ENCODE measurements at regions not wholly inside any gene's neighbourhood (a gene's known extent, or its start where the extent isn't known, plus 50 kb on each side); places are given as distances from the start of the nearest gene placed in this dataset.
"Not testable (repeated sequence)": the region's sequence is repeated elsewhere in the genome, so short reads cannot be mapped to it uniquely, and the experiment has no call there.

- H3K27ac ChIP-seq: 0 out of 2 replicates have a peak overlapping the region, but pooled peaks have one; percentile 15
- no peaks in the 10 kb centered on the region for H3K9me3 ChIP-seq (ENCODE audit: low read depth)
- H4K20me1 ChIP-seq (ENCODE audit: insufficient read depth): no peaks in the 10 kb centered on the region
- no peaks in the 10 kb centered on the region for H3K79me2 ChIP-seq (ENCODE audit: insufficient read depth)
- in situ Hi-C loops (cut with MboI): no loop called here
- peaks cover 6% of the 10 kb centered on the region for H3K4me1 ChIP-seq (ENCODE audit: insufficient read depth)
- no peak for TF ChIP-seq EZH2 (IDR thresholded peaks at IDR 0.05; ENCODE audit: insufficient read depth, poor library complexity, severe bottlenecking)
- TF ChIP-seq EZH2phosphoT487 (IDR thresholded peaks at IDR 0.05; ENCODE audit: insufficient read depth, low read depth): no peak
- no peaks in the 10 kb centered on the region for H3K9me2 ChIP-seq (ENCODE audit: insufficient read depth)
- no peaks in the 10 kb centered on the region for H3F3A ChIP-seq (ENCODE audit: insufficient read depth)
- no peaks in the 10 kb centered on the region for H3K36me3 ChIP-seq (ENCODE audit: low read depth)
- H2AFZ ChIP-seq: peak overlapping the region; percentile 45; the same call in 1 of the 2 replicates
- WGBS, 2 experiments (ENCODE audit: low coverage in 1 of 2, low lambda C conversion rate in 2 of 2, missing lambda C conversion rate in 2 of 2): 1 to 8% methylated on average over 5 of the region's 5 CpGs
- peak overlapping the region; percentile 44; the same call in 1 of the 2 replicates for H3K4me3 ChIP-seq
- H3K9ac ChIP-seq: peak overlapping the region; percentile 47; the same call in 1 of the 2 replicates
- H3K27me3 ChIP-seq (replicated peaks; ENCODE audit: insufficient read depth): 0 out of 2 replicates have a peak, but pooled peaks cover 8% of the 10 kb centered on the region
- DNase-seq: peak; percentile 92
- peak overlapping the region; percentile 38 for H3K4me2 ChIP-seq (ENCODE audit: unreplicated experiment)
These were observed 83.3 kb upstream of the DNAJC1 start for GRCh38 chr10:22086730-22087401.

GRCh38 chr10:22079921-22080320 lies 76.4 kb upstream of the DNAJC1 start:
- H2AFZ ChIP-seq; H3K27me3 ChIP-seq (replicated peaks; ENCODE audit: insufficient read depth); H3K36me3 ChIP-seq (ENCODE audit: low read depth); H3K9me3 ChIP-seq (ENCODE audit: low read depth); H3K27ac ChIP-seq; H3F3A ChIP-seq (ENCODE audit: insufficient read depth); H4K20me1 ChIP-seq (ENCODE audit: insufficient read depth); H3K79me2 ChIP-seq (ENCODE audit: insufficient read depth); H3K4me2 ChIP-seq (ENCODE audit: unreplicated experiment); H3K4me3 ChIP-seq; in situ Hi-C loops (cut with MboI); H3K9ac ChIP-seq; H3K4me1 ChIP-seq (ENCODE audit: insufficient read depth); H3K9me2 ChIP-seq (ENCODE audit: insufficient read depth); DNase-seq: not testable (repeated sequence)
- WGBS, 2 experiments (ENCODE audit: low coverage in 1 of 2, low lambda C conversion rate in 2 of 2, missing lambda C conversion rate in 2 of 2): 32 to 33% methylated on average over 5 of the region's 5 CpGs

DNA sequence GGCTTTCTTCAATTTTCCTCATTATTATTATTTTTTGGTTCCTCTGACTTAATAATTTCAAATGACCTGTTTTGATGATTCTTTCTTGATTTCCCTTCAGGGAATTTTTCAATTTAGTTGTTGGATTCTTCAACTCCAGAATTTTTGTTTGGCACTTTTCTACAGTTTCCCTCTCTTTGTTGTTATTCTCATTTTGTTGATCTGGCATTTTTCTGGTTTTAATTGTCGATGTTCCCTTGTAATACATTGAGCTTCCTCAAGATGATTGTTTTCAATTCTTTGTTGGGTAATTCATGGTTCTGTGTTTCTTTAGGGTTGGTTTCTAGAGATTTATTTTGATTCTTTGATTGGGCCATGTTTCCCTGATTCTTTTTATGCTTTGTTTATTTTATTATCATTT lies 67.8 kb upstream of the DNAJC1 start:
- Histone ChIP-seq H3K9me3 (ENCODE audit: low read depth) (no peaks in the 10 kb centered on the region), H3K4me3 (no peak overlapping the region), H3F3A (ENCODE audit: insufficient read depth) (no peaks in the 10 kb centered on the region), H3K36me3 (ENCODE audit: low read depth) (no peaks in the 10 kb centered on the region), H3K9me2 (ENCODE audit: insufficient read depth) (no peaks in the 10 kb centered on the region), H3K4me2 (ENCODE audit: unreplicated experiment) (no peak overlapping the region), H2AFZ (no peak overlapping the region), H3K79me2 (ENCODE audit: insufficient read depth) (no peaks in the 10 kb centered on the region), H3K27me3 (replicated peaks; ENCODE audit: insufficient read depth) (no peaks in the 10 kb centered on the region), H3K4me1 (ENCODE audit: insufficient read depth) (no peaks in the 10 kb centered on the region), H4K20me1 (ENCODE audit: insufficient read depth) (no peaks in the 10 kb centered on the region), H3K27ac (no peak overlapping the region), H3K9ac (no peak overlapping the region)
- WGBS, 2 experiments (ENCODE audit: low coverage in 1 of 2, low lambda C conversion rate in 2 of 2, missing lambda C conversion rate in 2 of 2): 24 to 48% methylated on average over 1 of the region's 1 CpG
- DNase-seq: no peak
- in situ Hi-C loops (cut with MboI): no loop called here
- no peak for TF ChIP-seq EZH2phosphoT487 (IDR thresholded peaks at IDR 0.05; ENCODE audit: insufficient read depth, low read depth)
- TF ChIP-seq EZH2 (IDR thresholded peaks at IDR 0.05; ENCODE audit: insufficient read depth, poor library complexity, severe bottlenecking): no peak

- H4K20me1 ChIP-seq (ENCODE audit: insufficient read depth): no peaks in the 10 kb centered on the region
- H3K4me2 ChIP-seq (ENCODE audit: unreplicated experiment): no peak overlapping the region
- no peaks in the 10 kb centered on the region for H3K9me3 ChIP-seq (ENCODE audit: low read depth)
- H2AFZ ChIP-seq: no peak overlapping the region
- H3K9ac ChIP-seq: no peak overlapping the region
- TF ChIP-seq EZH2phosphoT487 (IDR thresholded peaks at IDR 0.05; ENCODE audit: insufficient read depth, low read depth): no peak
- no peak for TF ChIP-seq EZH2 (IDR thresholded peaks at IDR 0.05; ENCODE audit: insufficient read depth, poor library complexity, severe bottlenecking)
- H3K4me1 ChIP-seq (ENCODE audit: insufficient read depth): no peaks in the 10 kb centered on the region
- no peaks in the 10 kb centered on the region for H3K36me3 ChIP-seq (ENCODE audit: low read depth)
- DNase-seq: no peak
- H3F3A ChIP-seq (ENCODE audit: insufficient read depth): no peaks in the 10 kb centered on the region
- H3K9me2 ChIP-seq (ENCODE audit: insufficient read depth): no peaks in the 10 kb centered on the region
- no peak overlapping the region for H3K27ac ChIP-seq
- no peaks in the 10 kb centered on the region for H3K79me2 ChIP-seq (ENCODE audit: insufficient read depth)
- H3K27me3 ChIP-seq (replicated peaks; ENCODE audit: insufficient read depth): no peaks in the 10 kb centered on the region
- 96 to 97% methylated on average over 1 of the region's 1 CpG for WGBS, 2 experiments (ENCODE audit: low coverage in 1 of 2, low lambda C conversion rate in 2 of 2, missing lambda C conversion rate in 2 of 2)
- in situ Hi-C loops (cut with MboI): no loop called here
- no peak overlapping the region for H3K4me3 ChIP-seq
These were observed 63.6 kb upstream of the DNAJC1 start for GRCh38 chr10:22067091-22067490.

GRCh38 chr10:22060984-22061383 lies 57.5 kb upstream of the DNAJC1 start:
- H3K9ac ChIP-seq; H3K4me1 ChIP-seq (ENCODE audit: insufficient read depth); H3K79me2 ChIP-seq (ENCODE audit: insufficient read depth); H4K20me1 ChIP-seq (ENCODE audit: insufficient read depth); H3K9me2 ChIP-seq (ENCODE audit: insufficient read depth); H3K27me3 ChIP-seq (replicated peaks; ENCODE audit: insufficient read depth); DNase-seq; H3K4me2 ChIP-seq (ENCODE audit: unreplicated experiment); in situ Hi-C loops (cut with MboI); H3K4me3 ChIP-seq; H3K9me3 ChIP-seq (ENCODE audit: low read depth); H3K27ac ChIP-seq; H2AFZ ChIP-seq; H3K36me3 ChIP-seq (ENCODE audit: low read depth); H3F3A ChIP-seq (ENCODE audit: insufficient read depth): not testable (repeated sequence)
- WGBS, 2 experiments (ENCODE audit: low coverage in 1 of 2, low lambda C conversion rate in 2 of 2, missing lambda C conversion rate in 2 of 2): 53 to 59% methylated on average over 6 of the region's 6 CpGs

Data from GM23248 (cell line).